ENCODE measurements at regions not wholly inside any gene's neighbourhood (a gene's known extent, or its start where the extent isn't known, plus 50 kb on each side); places are given as distances from the start of the nearest gene placed in this dataset.

DNA sequence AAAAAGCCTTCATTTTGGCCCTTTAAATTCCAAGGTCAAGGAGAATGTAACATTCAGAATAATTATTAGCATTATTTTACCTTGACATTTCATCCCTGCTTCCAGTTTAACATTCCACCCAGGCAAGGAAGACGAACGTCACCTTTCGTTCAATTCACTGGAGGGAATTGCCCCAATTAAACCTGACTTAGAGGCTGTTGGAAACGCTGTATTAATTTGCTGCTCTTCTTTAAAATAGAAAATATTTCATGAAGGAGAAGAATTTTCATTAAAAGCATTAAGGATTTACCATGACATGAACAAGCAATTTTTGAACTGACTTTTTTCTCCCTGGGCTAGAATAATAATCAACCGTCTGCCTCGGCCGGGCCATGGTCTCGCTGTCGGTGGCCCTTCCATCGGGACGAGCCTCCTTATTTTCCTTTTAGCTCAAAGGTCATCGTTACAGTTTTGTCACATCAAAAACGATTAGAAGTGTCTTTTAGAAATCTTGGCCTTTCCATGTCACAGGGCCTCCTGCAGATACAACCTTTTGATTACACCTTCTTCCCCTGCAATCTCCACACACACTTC is 282.9 kb upstream of the SOX4 start:
- TF ChIP-seq CTCF (IDR thresholded peaks at IDR 0.05; ENCODE audit: borderline replicate concordance, extremely low read depth, low read length, poor library complexity, severe bottlenecking) (no peak), EZH2 (IDR thresholded peaks at IDR 0.05; ENCODE audit: borderline replicate concordance, low read depth, low read length, severe bottlenecking) (no peak)

Measured in DND-41 (cell line).